T-helper 1 cell treated with Interleukin-12 subunit alpha and Interleukin-12 subunit beta and Interleukin-4 antibody, amounts not matched to agents 30 μg/mL and 1 μg/mL, for 36 hours (primary cell): ENCODE measurements at regions not wholly inside any gene's neighbourhood (a gene's known extent, or its start where the extent isn't known, plus 50 kb on each side); places are given as distances from the start of the nearest gene placed in this dataset.

Experiments
- H3K27ac Mint-ChIP-seq: one replicate; pipeline ENCODE4 v1.8.0; 2021; ENCODE audit warnings: mild to moderate bottlenecking, mixed read lengths
- H3K27me3 Mint-ChIP-seq: one replicate; pipeline ENCODE4 v1.8.0; 2021; ENCODE audit warnings: low read depth, mixed read lengths
- H3K36me3 Mint-ChIP-seq: one replicate; pipeline ENCODE4 v1.8.0; 2021; ENCODE audit warnings: low read depth, mixed read lengths
- H3K4me1 Mint-ChIP-seq: one replicate; pipeline ENCODE4 v1.8.0; 2021; ENCODE audit warnings: low read depth, mixed read lengths
- H3K4me3 Mint-ChIP-seq: one replicate; pipeline ENCODE4 v1.8.0; 2021; ENCODE audit warnings: mild to moderate bottlenecking, moderate library complexity, mixed read lengths
- H3K9me3 Mint-ChIP-seq: one replicate; pipeline ENCODE4 v1.8.0; 2021; ENCODE audit warnings: mixed read lengths

- Mint-ChIP-seq H3K36me3 (no peaks in the 10 kb centered on the region), H3K27me3 (no peaks in the 10 kb centered on the region), H3K4me1 (no peaks in the 10 kb centered on the region), H3K27ac (no peak overlapping the region), H3K9me3 (peaks cover 10% of the 10 kb centered on the region), H3K4me3 (no peak overlapping the region)
These were observed 226.5 kb upstream of the NDN start for GRCh38 chr15:23913635-23914034.

GRCh38 chr15:23924686-23925085 lies 237.6 kb upstream of the NDN start:
- H3K27ac Mint-ChIP-seq: no peak overlapping the region
- H3K4me1 Mint-ChIP-seq: no peaks in the 10 kb centered on the region
- no peak overlapping the region for H3K4me3 Mint-ChIP-seq
- H3K36me3 Mint-ChIP-seq: no peaks in the 10 kb centered on the region
- peaks cover 31% of the 10 kb centered on the region for H3K9me3 Mint-ChIP-seq
- H3K27me3 Mint-ChIP-seq: no peaks in the 10 kb centered on the region

- H3K9me3 Mint-ChIP-seq: peaks cover 39% of the 10 kb centered on the region
These were observed 267.8 kb upstream of the NDN start for GRCh38 chr15:23954931-23955330.

GRCh38 chr15:23983500-23984259 lies 296.6 kb upstream of the NDN start:
- Mint-ChIP-seq H3K36me3 (no peaks in the 10 kb centered on the region), H3K4me1 (no peaks in the 10 kb centered on the region), H3K9me3 (peaks cover 39% of the 10 kb centered on the region), H3K4me3 (no peak overlapping the region), H3K27me3 (no peaks in the 10 kb centered on the region), H3K27ac (no peak overlapping the region)

More at GRCh38 chr15:23954931-23955330, 267.8 kb upstream of the NDN start:
- no peak overlapping the region for H3K4me3 Mint-ChIP-seq
- H3K36me3 Mint-ChIP-seq: no peaks in the 10 kb centered on the region
- H3K4me1 Mint-ChIP-seq: no peaks in the 10 kb centered on the region
- no peak overlapping the region for H3K27ac Mint-ChIP-seq
- no peaks in the 10 kb centered on the region for H3K27me3 Mint-ChIP-seq

- H3K36me3 Mint-ChIP-seq: no peaks in the 10 kb centered on the region
- no peaks in the 10 kb centered on the region for H3K27me3 Mint-ChIP-seq
- H3K9me3 Mint-ChIP-seq: peaks cover 45% of the 10 kb centered on the region
- no peak overlapping the region for H3K4me3 Mint-ChIP-seq
- H3K27ac Mint-ChIP-seq: no peak overlapping the region
- no peaks in the 10 kb centered on the region for H3K4me1 Mint-ChIP-seq
These were observed 307.2 kb upstream of the NDN start for GRCh38 chr15:23994273-23994672.

- Mint-ChIP-seq H3K27me3 (no peaks in the 10 kb centered on the region), H3K4me1 (no peaks in the 10 kb centered on the region), H3K9me3 (peaks cover 41% of the 10 kb centered on the region), H3K4me3 (no peak overlapping the region), H3K36me3 (no peaks in the 10 kb centered on the region), H3K27ac (no peak overlapping the region)
These were observed 311.0 kb upstream of the NDN start for GRCh38 chr15:23998056-23998455.

- Mint-ChIP-seq H3K27me3 (no peaks in the 10 kb centered on the region), H3K4me3 (no peak overlapping the region), H3K4me1 (no peaks in the 10 kb centered on the region), H3K27ac (no peak overlapping the region), H3K9me3 (peaks cover 36% of the 10 kb centered on the region), H3K36me3 (no peaks in the 10 kb centered on the region)
These were observed 321.4 kb upstream of the NDN start for GRCh38 chr15:24008476-24008875.

- H3K4me1 Mint-ChIP-seq: no peaks in the 10 kb centered on the region
- peaks cover 41% of the 10 kb centered on the region for H3K9me3 Mint-ChIP-seq
- no peak overlapping the region for H3K27ac Mint-ChIP-seq
- no peaks in the 10 kb centered on the region for H3K27me3 Mint-ChIP-seq
- no peak overlapping the region for H3K4me3 Mint-ChIP-seq
- no peaks in the 10 kb centered on the region for H3K36me3 Mint-ChIP-seq
These were observed 330.4 kb upstream of the NDN start for GRCh38 chr15:24017470-24017869.

GRCh38 chr15:24039683-24040082 lies 352.6 kb upstream of the NDN start:
- no peak overlapping the region for H3K4me3 Mint-ChIP-seq
- no peaks in the 10 kb centered on the region for H3K27me3 Mint-ChIP-seq
- H3K9me3 Mint-ChIP-seq: peaks cover 59% of the 10 kb centered on the region
- no peaks in the 10 kb centered on the region for H3K36me3 Mint-ChIP-seq
- no peak overlapping the region for H3K27ac Mint-ChIP-seq
- H3K4me1 Mint-ChIP-seq: no peaks in the 10 kb centered on the region

GRCh38 chr15:24054547-24055245 lies 367.6 kb upstream of the NDN start:
- H3K36me3 Mint-ChIP-seq: no peaks in the 10 kb centered on the region
- no peak overlapping the region for H3K27ac Mint-ChIP-seq
- H3K27me3 Mint-ChIP-seq: no peaks in the 10 kb centered on the region
- no peak overlapping the region for H3K4me3 Mint-ChIP-seq
- no peaks in the 10 kb centered on the region for H3K4me1 Mint-ChIP-seq
- peaks cover 41% of the 10 kb centered on the region for H3K9me3 Mint-ChIP-seq

GRCh38 chr15:24067733-24068501 lies 380.8 kb upstream of the NDN start:
- Mint-ChIP-seq H3K4me3 (no peak overlapping the region), H3K36me3 (no peaks in the 10 kb centered on the region), H3K27ac (no peak overlapping the region), H3K9me3 (peaks cover 35% of the 10 kb centered on the region), H3K4me1 (no peaks in the 10 kb centered on the region), H3K27me3 (no peaks in the 10 kb centered on the region)

- Mint-ChIP-seq H3K27me3 (no peaks in the 10 kb centered on the region), H3K36me3 (no peaks in the 10 kb centered on the region), H3K27ac (no peak overlapping the region), H3K4me1 (no peaks in the 10 kb centered on the region), H3K4me3 (no peak overlapping the region), H3K9me3 (peaks cover 17% of the 10 kb centered on the region)
These were observed 388.4 kb upstream of the NDN start for GRCh38 chr15:24075420-24076089.

- Mint-ChIP-seq H3K9me3 (peaks cover 18% of the 10 kb centered on the region), H3K36me3 (no peaks in the 10 kb centered on the region), H3K4me3 (no peak overlapping the region), H3K27me3 (no peaks in the 10 kb centered on the region), H3K4me1 (no peaks in the 10 kb centered on the region), H3K27ac (no peak overlapping the region)
These were observed 389.1 kb upstream of the NDN start for GRCh38 chr15:24076090-24076784.
